ENCODE measurements at regions not wholly inside any gene's neighbourhood (a gene's known extent, or its start where the extent isn't known, plus 50 kb on each side); places are given as distances from the start of the nearest gene placed in this dataset.
"Not testable (repeated sequence)": the region's sequence is repeated elsewhere in the genome, so short reads cannot be mapped to it uniquely, and the experiment has no call there.

DNA sequence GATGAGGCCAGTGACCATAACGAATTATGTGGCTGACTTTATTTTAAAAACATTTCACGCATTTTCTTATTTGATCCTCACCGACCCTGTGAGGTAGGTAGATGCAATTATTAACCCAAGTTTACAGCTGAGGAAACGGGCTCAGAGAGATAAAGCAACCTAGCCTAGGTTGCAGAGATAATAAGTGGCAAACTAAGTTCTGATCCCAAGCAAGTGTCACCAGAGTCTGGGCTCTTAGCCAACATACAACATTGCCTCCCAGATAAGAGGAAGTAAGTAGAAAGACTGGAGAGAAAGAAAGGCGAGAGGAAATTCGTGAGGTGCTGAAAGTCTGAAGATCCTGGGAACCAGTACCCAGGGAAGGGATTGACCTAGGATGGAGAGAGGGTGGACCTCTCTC, 77.4 kb upstream of the GPR50 start:
- Histone ChIP-seq H2AFZ (ENCODE audit: low read depth, low read length) (no peak overlapping the region), H3K36me3 (replicated peaks; ENCODE audit: low read depth, low read length) (no peaks in the 10 kb centered on the region), H3K4me3 (ENCODE audit: low read length) (no peak overlapping the region), H4K20me1 (ENCODE audit: insufficient read depth, low read length) (no peaks in the 10 kb centered on the region), H3K9ac (ENCODE audit: low read length) (no peak overlapping the region), H3K27ac (ENCODE audit: low read length) (no peak overlapping the region), H3K79me2 (ENCODE audit: low read length) (no peaks in the 10 kb centered on the region), H3K4me2 (ENCODE audit: low read length) (no peak overlapping the region), H3K27me3 (ENCODE audit: low read depth, low read length) (peaks cover 5% of the 10 kb centered on the region; the same call in 1 of the 2 replicates), H3K4me1 (ENCODE audit: low read length) (no peaks in the 10 kb centered on the region), H3K9me3 (ENCODE audit: insufficient read depth, low read length) (no peaks in the 10 kb centered on the region)
- no peak for TF ChIP-seq EZH2phosphoT487 (IDR thresholded peaks at IDR 0.05; ENCODE audit: low read depth)
- TF ChIP-seq, protein P1, sequence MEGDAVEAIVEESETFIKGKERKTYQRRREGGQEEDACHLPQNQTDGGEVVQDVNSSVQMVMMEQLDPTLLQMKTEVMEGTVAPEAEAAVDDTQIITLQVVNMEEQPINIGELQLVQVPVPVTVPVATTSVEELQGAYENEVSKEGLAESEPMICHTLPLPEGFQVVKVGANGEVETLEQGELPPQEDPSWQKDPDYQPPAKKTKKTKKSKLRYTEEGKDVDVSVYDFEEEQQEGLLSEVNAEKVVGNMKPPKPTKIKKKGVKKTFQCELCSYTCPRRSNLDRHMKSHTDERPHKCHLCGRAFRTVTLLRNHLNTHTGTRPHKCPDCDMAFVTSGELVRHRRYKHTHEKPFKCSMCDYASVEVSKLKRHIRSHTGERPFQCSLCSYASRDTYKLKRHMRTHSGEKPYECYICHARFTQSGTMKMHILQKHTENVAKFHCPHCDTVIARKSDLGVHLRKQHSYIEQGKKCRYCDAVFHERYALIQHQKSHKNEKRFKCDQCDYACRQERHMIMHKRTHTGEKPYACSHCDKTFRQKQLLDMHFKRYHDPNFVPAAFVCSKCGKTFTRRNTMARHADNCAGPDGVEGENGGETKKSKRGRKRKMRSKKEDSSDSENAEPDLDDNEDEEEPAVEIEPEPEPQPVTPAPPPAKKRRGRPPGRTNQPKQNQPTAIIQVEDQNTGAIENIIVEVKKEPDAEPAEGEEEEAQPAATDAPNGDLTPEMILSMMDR (IDR thresholded peaks at IDR 0.05; ENCODE audit: low read depth, low read length): no peak

DNA sequence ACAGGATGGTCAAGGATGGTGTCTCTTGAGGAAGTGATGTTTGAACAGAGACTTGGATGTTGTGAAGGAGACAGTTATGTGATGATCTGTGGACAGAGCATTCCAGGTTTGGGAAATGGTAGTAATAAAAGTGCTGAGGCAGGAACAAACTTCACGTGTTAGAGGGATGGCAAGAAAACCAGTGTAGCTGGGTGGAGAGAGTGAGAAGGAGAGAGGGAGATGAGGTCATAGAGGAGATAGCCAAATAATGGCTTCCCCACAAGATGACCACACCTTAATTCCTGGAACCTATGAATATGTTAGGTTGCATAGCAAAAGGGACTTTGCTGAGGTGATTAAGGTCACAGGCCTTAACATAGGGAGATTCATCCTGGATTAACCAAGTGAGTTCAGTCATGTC, 75.6 kb upstream of the GPR50 start:
- Histone ChIP-seq H3K36me3 (replicated peaks; ENCODE audit: low read depth, low read length) (no peaks in the 10 kb centered on the region), H3K4me2 (ENCODE audit: low read length) (no peak overlapping the region), H3K79me2 (ENCODE audit: low read length) (no peaks in the 10 kb centered on the region), H3K4me1 (ENCODE audit: low read length) (no peaks in the 10 kb centered on the region), H4K20me1 (ENCODE audit: insufficient read depth, low read length) (no peaks in the 10 kb centered on the region), H3K27ac (ENCODE audit: low read length) (no peak overlapping the region), H3K9ac (ENCODE audit: low read length) (no peak overlapping the region), H3K9me3 (ENCODE audit: insufficient read depth, low read length) (no peaks in the 10 kb centered on the region), H2AFZ (ENCODE audit: low read depth, low read length) (no peak overlapping the region), H3K27me3 (ENCODE audit: low read depth, low read length) (peaks cover 8% of the 10 kb centered on the region; the same call in 1 of the 2 replicates), H3K4me3 (ENCODE audit: low read length) (no peak overlapping the region)
- TF ChIP-seq, protein P1 (IDR thresholded peaks at IDR 0.05; ENCODE audit: low read depth, low read length): no peak
- TF ChIP-seq EZH2phosphoT487 (IDR thresholded peaks at IDR 0.05; ENCODE audit: low read depth): no peak

DNA sequence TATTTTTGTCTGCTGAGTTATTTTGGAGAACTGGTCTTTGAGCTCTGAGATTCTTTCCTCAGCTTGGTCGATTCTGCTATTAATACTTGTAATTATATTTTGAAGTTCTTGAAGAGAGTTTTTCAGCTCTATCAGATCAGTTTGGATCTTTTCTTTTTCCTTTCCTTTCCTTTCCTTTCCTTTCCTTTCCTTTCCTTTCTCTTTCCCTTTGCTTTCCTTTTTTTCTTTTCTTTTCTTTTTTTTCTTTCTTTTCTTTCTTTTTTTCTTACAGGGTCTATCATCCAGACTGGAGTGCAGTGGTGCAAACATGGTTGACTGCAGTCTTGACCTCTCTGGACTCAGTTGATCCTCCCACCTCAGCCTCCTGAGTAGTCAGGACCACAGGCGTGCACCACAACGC, 63.2 kb upstream of the GPR50 start:
- not testable (repeated sequence) for H3K4me3 ChIP-seq (ENCODE audit: low read length); H3K36me3 ChIP-seq (replicated peaks; ENCODE audit: low read depth, low read length); H3K27me3 ChIP-seq (ENCODE audit: low read depth, low read length); H3K27ac ChIP-seq (ENCODE audit: low read length); H3K79me2 ChIP-seq (ENCODE audit: low read length); H4K20me1 ChIP-seq (ENCODE audit: insufficient read depth, low read length); H3K4me2 ChIP-seq (ENCODE audit: low read length); H3K4me1 ChIP-seq (ENCODE audit: low read length); H2AFZ ChIP-seq (ENCODE audit: low read depth, low read length); H3K9me3 ChIP-seq (ENCODE audit: insufficient read depth, low read length); H3K9ac ChIP-seq (ENCODE audit: low read length)
